AG09309 (cell line): ENCODE measurements at regions not wholly inside any gene's neighbourhood (a gene's known extent, or its start where the extent isn't known, plus 50 kb on each side); places are given as distances from the start of the nearest gene placed in this dataset.

Experiments
- DNase-seq: peaks from one replicate; pipeline ENCODE4 v3.0.0-alpha.2; 2010; ENCODE audit warnings: low read depth
- H3K4me3 ChIP-seq: 2 replicates; pipeline ENCODE4 v1.5.1; 2011; ENCODE audit warnings: mild to moderate bottlenecking, low read depth, low read length, moderate library complexity; ENCODE audit not compliant: control insufficient read depth
- CTCF ChIP-seq: IDR thresholded peaks from 2 replicates; pipeline ENCODE4 v1.5.1; 2011; ENCODE audit warnings: mild to moderate bottlenecking, low read depth, low read length, inconsistent platforms; ENCODE audit not compliant: insufficient read depth, control insufficient read depth; ENCODE audit errors: missing control alignments

- H3K4me3 ChIP-seq = no peak overlapping the region
- no peak for TF ChIP-seq CTCF
- no peak for DNase-seq
These were observed 119.7 kb upstream of the NUDT6 start for GRCh38 chr4:123042095-123042494.

- no peak overlapping the region for H3K4me3 ChIP-seq
- no peak for TF ChIP-seq CTCF
- no peak for DNase-seq
These were observed 120.6 kb upstream of the NUDT6 start for GRCh38 chr4:123043013-123043412.

GRCh38 chr4:123043793-123044425, 121.5 kb upstream of the NUDT6 start:
- no peak for DNase-seq
- no peak for TF ChIP-seq CTCF
- no peak overlapping the region for H3K4me3 ChIP-seq

GRCh38 chr4:123046096-123046495, 123.7 kb upstream of the NUDT6 start:
- TF ChIP-seq CTCF = no peak

GRCh38 chr4:123050018-123050417, 127.6 kb upstream of the NUDT6 start:
- no peak for TF ChIP-seq CTCF
- H3K4me3 ChIP-seq = no peak overlapping the region
- DNase-seq = no peak

More at GRCh38 chr4:123046096-123046495, 123.7 kb upstream of the NUDT6 start:
- no peak overlapping the region for H3K4me3 ChIP-seq
- DNase-seq = peak; percentile 34

GRCh38 chr4:123052007-123052406, 129.6 kb upstream of the NUDT6 start:
- DNase-seq = no peak
- H3K4me3 ChIP-seq = no peak overlapping the region
- TF ChIP-seq CTCF = no peak

- no peak for DNase-seq
- TF ChIP-seq CTCF = no peak
- H3K4me3 ChIP-seq = no peak overlapping the region
These were observed 133.5 kb upstream of the NUDT6 start for GRCh38 chr4:123055943-123056342.
